A673 (cell line): ENCODE measurements at regions not wholly inside any gene's neighbourhood (a gene's known extent, or its start where the extent isn't known, plus 50 kb on each side); places are given as distances from the start of the nearest gene placed in this dataset.
"Not testable (repeated sequence)": the region's sequence is repeated elsewhere in the genome, so short reads cannot be mapped to it uniquely, and the experiment has no call there.

Source experiments
- BruUV-seq: library from RNA; stranded (reverse); fragments of 400-500 nt; replicated peaks from 2 replicates; lab custom pipeline; 2021; lab: Mats Ljungman, UMichigan
- CTCF ChIA-PET: fragments of 300-600 bp; sonication (Branson Sonifier 250); formaldehyde crosslinking; loops from one replicate; lab custom pipeline; 2022; ENCODE audit warnings: antibody characterized with exemption; lab: Charles Lee
- POLR2A ChIA-PET: fragments of 300-600 bp; sonication (Branson Sonifier 250); formaldehyde crosslinking; loops from one replicate; lab custom pipeline; 2022; ENCODE audit warnings: antibody characterized with exemption; ENCODE audit not compliant: low non-redundant PET; lab: Charles Lee
- DNase-seq: peaks from one replicate; pipeline ENCODE4 v3.0.0-alpha.2; 2015; ENCODE audit warnings: low spot score
- H3K27ac ChIP-seq: fragments of 200-600 bp; sonication (generic); 2 replicates; pipeline ENCODE4 v1.5.1; 2016; ENCODE audit warnings: mixed run types, low read depth, mild to moderate bottlenecking, mixed read lengths, antibody characterized with exemption, low read length; ENCODE audit not compliant: poor library complexity, severe bottlenecking
- H3K27me3 ChIP-seq: fragments of 200-600 bp; sonication (generic); replicated peaks from 2 replicates; pipeline ENCODE4 v1.6.1; 2017; ENCODE audit warnings: mixed run types, low read depth, mild to moderate bottlenecking, mixed read lengths, antibody characterized with exemption, low read length; ENCODE audit not compliant: insufficient read depth, poor library complexity
- H3K36me3 ChIP-seq: fragments of 200-600 bp; sonication (generic); 2 replicates; pipeline ENCODE4 v1.6.1; 2016; ENCODE audit warnings: mixed run types, mild to moderate bottlenecking, mixed read lengths, antibody characterized with exemption, low read length; ENCODE audit not compliant: insufficient read depth, poor library complexity, severe bottlenecking
- H3K4me1 ChIP-seq: fragments of 200-600 bp; sonication (generic); 2 replicates; pipeline ENCODE4 v1.6.1; 2017; ENCODE audit warnings: mixed run types, mild to moderate bottlenecking, mixed read lengths, antibody characterized with exemption, low read length; ENCODE audit not compliant: insufficient read depth, poor library complexity, severe bottlenecking
- H3K4me3 ChIP-seq: fragments of 200-600 bp; sonication (generic); 2 replicates; pipeline ENCODE4 v1.5.1; 2016; ENCODE audit warnings: low read depth, mixed run types, mild to moderate bottlenecking, mixed read lengths, low read length; ENCODE audit not compliant: poor library complexity, severe bottlenecking
- H3K9me3 ChIP-seq: fragments of 200-600 bp; sonication (generic); 2 replicates; pipeline ENCODE4 v1.6.1; 2016; ENCODE audit warnings: mixed run types, low read depth, mild to moderate bottlenecking, mixed read lengths, antibody characterized with exemption, low read length; ENCODE audit not compliant: poor library complexity, severe bottlenecking
- intact Hi-C: fragments of 100-400 bp; cut with micrococcal nuclease; formaldehyde crosslinking; loops from one replicate; pipeline ENCODE4 v1.10.0; 2022; ENCODE audit not compliant: unreplicated experiment

DNA sequence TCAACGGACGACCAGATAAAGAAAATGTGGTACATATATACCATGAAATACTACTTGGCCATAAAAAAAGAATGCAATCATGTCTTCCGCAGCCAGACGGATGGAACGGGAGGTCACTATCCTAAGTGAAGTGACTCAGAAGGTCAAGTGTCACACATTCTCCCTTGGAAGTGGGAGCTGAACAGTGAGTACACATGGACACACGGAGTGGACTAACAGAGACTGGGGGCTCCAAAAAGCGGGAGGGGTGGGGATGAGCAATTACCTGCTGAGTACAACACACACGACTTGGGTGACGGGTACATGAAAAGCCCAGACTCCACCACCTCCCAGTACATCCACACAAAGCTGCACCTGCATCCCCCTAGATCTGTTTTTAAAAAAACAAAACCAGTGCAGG is 62.5 kb upstream of the TNK2 start:
- BruUV-seq, result not testable (repeated sequence)

DNA sequence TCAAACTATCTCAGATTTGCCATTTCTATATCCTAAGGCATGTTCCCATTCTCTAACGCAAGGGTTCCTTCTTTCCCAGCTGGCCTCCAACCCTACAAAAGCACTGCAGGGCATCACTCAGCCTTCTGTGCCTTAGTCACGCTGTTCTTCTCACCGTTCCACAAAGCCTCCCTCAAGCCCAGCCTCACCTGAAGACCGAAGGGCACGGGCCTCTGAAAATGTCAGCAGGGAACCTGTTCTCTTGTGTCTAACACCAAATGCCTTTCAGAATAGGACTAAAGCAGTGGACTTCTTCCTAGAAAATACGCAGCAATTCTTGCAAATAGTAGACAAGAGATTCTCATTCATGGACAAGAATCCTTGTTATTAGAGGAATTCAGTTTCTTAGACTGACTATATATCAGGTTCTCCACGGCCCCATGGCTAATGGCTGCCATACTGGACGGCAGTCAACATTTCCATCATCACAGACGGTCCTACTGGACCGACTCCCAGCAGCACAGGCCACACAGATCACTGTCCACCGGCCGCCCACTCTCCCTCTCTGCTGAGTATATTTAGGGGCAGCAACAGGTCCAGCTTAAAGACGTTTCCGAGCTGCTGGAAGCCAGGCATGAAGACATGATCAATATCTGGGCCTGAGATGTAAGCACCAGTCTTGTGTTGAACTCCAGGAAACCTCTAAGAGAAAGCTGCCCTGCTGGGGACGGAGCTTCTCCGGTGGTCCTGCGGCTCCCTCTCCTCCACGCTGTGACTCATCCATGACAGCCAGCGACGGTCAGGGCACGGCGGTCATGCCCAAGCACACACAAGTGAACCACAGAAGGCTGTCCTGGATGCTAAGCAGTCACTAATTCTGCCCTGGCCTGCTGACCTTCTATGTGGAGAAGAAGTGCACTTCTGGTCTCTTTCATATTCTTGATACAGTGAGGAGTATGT is 61.8 kb upstream of the TNK2 start:
- CTCF ChIA-PET, result interaction anchor here (0.6 kb wide), 1 partner anchor 130 kb away, joined by 4 read pairs; no protein-coding TSS in a partner anchor
- DNase-seq, H3K27me3 ChIP-seq, H3K9me3 ChIP-seq, H3K4me1 ChIP-seq, POLR2A ChIA-PET, H3K4me3 ChIP-seq, intact Hi-C loops, BruUV-seq, H3K36me3 ChIP-seq, H3K27ac ChIP-seq: not testable (repeated sequence)

More for the DNA sequence above, 62.5 kb upstream of the TNK2 start:
- H3K27ac ChIP-seq, H3K9me3 ChIP-seq, H3K27me3 ChIP-seq, H3K4me1 ChIP-seq, intact Hi-C loops, DNase-seq, H3K4me3 ChIP-seq, POLR2A ChIA-PET: not testable (repeated sequence)
- H3K36me3 ChIP-seq, result peaks cover 11% of the 10 kb centered on the region
- CTCF ChIA-PET, result interaction anchor here (0.6 kb wide), 1 partner anchor 130 kb away, joined by 4 read pairs; no protein-coding TSS in a partner anchor

DNA sequence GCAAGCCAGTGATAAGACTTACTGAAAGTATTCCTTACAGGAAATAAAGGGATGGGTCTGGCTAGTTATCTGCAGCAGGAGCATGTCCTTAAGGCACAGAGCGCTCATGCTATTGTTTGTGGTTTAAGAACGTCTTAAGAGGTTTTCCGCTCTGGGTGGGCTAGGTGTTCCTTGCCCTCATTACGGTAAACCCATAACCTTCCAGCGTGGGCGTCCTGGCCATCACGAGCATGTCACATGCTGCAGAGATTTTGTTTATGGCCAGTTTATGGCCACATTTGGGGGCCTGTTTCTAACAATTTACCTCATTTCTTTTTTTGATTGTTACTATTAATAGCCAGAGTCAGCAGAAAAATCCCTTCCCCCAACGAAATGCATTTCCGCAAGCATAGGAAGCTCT is 61.0 kb upstream of the TNK2 start:
- H3K36me3 ChIP-seq, H3K9me3 ChIP-seq, BruUV-seq, intact Hi-C loops, POLR2A ChIA-PET, H3K27ac ChIP-seq, DNase-seq, H3K4me3 ChIP-seq, H3K27me3 ChIP-seq, CTCF ChIA-PET, H3K4me1 ChIP-seq: not testable (repeated sequence)

DNA sequence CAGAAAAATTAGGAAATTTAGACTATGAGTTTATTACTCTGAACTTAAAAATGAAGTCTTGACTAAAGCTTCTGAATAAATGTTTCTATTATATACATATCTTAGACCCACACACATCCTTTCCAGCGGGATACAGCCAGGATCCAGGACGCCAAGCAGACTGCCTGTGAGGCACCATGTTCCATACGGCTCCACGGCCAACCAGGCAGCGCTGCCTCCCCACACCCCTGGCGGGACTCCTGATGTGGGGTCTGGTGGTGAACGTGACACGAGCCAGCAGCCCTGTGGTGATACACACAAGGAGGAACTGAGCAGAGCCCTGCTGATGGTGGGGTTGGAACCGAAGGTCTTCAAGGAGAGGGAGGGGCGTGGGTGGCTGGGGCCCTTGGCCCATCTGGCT is 59.8 kb upstream of the TNK2 start:
- CTCF ChIA-PET, POLR2A ChIA-PET, intact Hi-C loops, BruUV-seq, H3K36me3 ChIP-seq, H3K27me3 ChIP-seq, DNase-seq, H3K4me1 ChIP-seq, H3K27ac ChIP-seq, H3K4me3 ChIP-seq, H3K9me3 ChIP-seq: not testable (repeated sequence)

DNA sequence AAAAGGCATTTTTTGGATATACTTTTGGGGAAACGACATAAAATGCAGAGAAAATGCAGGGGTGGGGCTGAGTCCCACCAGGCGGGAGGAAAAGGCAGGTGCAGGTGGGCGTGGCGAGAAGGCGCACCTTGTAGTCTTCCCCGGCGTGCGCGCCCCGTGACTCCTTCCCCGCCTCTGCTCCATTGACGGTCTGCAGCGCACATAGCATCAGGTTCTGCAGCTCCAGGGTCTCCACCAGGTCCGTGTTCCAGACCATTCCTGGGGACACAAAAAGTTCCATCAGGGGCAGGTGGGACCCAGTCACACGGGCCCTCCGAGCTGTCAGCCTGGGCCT is 59.0 kb upstream of the TNK2 start:
- intact Hi-C loops, POLR2A ChIA-PET, H3K27me3 ChIP-seq, H3K27ac ChIP-seq, H3K4me1 ChIP-seq, H3K4me3 ChIP-seq, H3K9me3 ChIP-seq, BruUV-seq, CTCF ChIA-PET, DNase-seq: not testable (repeated sequence)
- peaks cover 10% of the 10 kb centered on the region for H3K36me3 ChIP-seq

DNA sequence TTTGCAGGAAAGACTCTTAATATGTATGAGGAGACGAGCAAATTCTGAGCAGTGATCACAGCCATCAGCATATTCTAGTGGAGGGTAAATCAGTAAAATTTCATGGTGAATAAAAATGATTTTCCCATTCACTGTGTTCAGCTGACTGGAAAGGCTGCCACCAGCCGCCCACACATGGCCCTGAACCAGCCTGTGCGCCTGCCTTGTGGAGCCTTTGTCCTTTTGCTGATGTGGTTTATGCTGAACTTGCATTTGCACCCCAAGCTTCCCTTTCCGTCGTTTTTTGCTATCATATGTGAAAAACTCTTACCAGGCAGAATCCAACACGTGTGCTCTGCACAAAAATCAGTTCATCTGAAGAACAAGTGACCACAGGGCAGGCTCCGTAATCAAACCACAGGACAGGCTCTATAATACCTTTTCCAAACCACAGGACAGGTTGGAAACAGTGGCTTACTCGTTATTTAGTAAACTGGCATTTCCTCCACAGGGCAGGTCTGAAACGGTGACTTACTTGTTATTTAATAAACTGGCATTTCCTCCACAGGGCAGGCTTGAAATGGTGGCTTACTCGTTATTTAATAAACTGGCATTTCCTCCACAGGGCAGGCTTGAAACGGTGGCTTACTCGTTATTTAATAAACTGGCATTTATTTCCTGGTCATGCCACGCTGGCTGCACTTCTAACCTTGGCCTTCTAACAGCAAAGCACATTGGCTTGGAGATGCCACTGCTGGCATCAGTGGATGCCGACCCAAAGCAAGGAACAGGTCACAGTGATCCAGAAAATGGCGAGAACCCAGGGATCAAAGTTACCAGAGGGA is 58.4 kb upstream of the TNK2 start:
- intact Hi-C loops, CTCF ChIA-PET, POLR2A ChIA-PET: not testable (repeated sequence)

DNA sequence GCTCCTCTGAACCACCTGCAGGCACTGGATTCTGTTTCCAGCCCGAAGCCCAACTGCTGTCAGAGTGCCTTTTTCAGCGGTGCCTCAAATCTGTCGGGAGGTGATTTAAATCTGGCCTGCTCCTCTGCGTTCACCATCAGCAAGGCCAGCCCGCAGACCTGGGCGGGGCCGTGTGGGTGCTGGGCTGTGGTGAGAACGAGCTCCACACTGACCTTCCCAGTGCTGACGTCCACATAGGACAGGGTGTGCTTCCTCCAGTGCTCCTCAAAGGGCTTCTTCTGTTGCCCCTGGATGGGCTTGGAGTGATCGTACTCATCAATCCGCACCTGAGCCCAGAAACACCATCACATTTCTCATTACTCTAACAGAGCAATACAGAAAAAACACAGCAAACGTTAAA is 56.9 kb upstream of the TNK2 start:
- BruUV-seq, intact Hi-C loops, H3K4me1 ChIP-seq, H3K36me3 ChIP-seq, CTCF ChIA-PET, H3K27ac ChIP-seq, DNase-seq, H3K4me3 ChIP-seq, POLR2A ChIA-PET, H3K9me3 ChIP-seq, H3K27me3 ChIP-seq: not testable (repeated sequence)

More for the DNA sequence above, 58.4 kb upstream of the TNK2 start:
- H3K36me3 ChIP-seq, result peaks cover 12% of the 10 kb centered on the region
- H3K4me1 ChIP-seq, H3K27ac ChIP-seq, H3K4me3 ChIP-seq, DNase-seq, H3K9me3 ChIP-seq, H3K27me3 ChIP-seq, BruUV-seq: not testable (repeated sequence)
